Gastrocnemius medialis (tissue), 4 donors: ENCODE measurements at regions not wholly inside any gene's neighbourhood (a gene's known extent, or its start where the extent isn't known, plus 50 kb on each side); places are given as distances from the start of the nearest gene placed in this dataset.

Experiments
- ATAC-seq, 2 donors: fragments of 150-250 bp; one replicate each; pipeline ENCODE4 v1.9.1; 2016
- DNase-seq, 2 donors: peaks; one replicate each; pipeline ENCODE4 v3.0.0-alpha.2; 2019
- H3K27ac ChIP-seq, 4 donors: fragments of 200-600 bp; sonication (generic); 1 replicate in 1 of 4; 2 replicates in 3 of 4; pipeline ENCODE4 v1.5.1; 2016 to 2018; ENCODE audit warnings: mild to moderate bottlenecking in 2 of 4, moderate library complexity in 1 of 4
- H3K27me3 ChIP-seq, 3 donors: fragments of 200-600 bp; sonication (generic) in 2 of 3; 1 replicate in 1 of 3; 2 replicates in 2 of 3; pipeline versions ENCODE4 v1.5.1 to v1.6.0; 2016 to 2019; ENCODE audit warnings: mild to moderate bottlenecking in 1 of 3, moderate library complexity in 1 of 3
- H3K36me3 ChIP-seq, 2 donors: fragments of 200-600 bp; sonication (generic) in 1 of 2; one replicate each; pipeline ENCODE4 v1.5.1; 2017 to 2018
- H3K4me1 ChIP-seq, 2 donors: fragments of 200-600 bp; sonication (generic) in 1 of 2; one replicate each; pipeline ENCODE4 v1.5.1; 2016 to 2017; ENCODE audit warnings: mild to moderate bottlenecking in 2 of 2
- H3K4me3 ChIP-seq, 4 donors: fragments of 200-600 bp; sonication (generic) in 3 of 4; 1 replicate in 1 of 4; 2 replicates in 3 of 4; pipeline ENCODE4 v1.5.1; 2016 to 2019; ENCODE audit warnings: mild to moderate bottlenecking in 2 of 4
- H3K9me3 ChIP-seq, 3 donors: fragments of 200-600 bp; sonication (generic) in 2 of 3; 1 replicate in 1 of 3; 2 replicates in 2 of 3; pipeline ENCODE4 v1.5.1; 2016 to 2019
- CTCF ChIP-seq, 5 experiments: fragments of 450-650 bp in 3 of 5; fragments of 200-600 bp in 2 of 5; sonication (generic) in 2 of 5; IDR thresholded peaks in 4 of 5; conservative IDR thresholded peaks in 1 of 5; 1 replicate in 4 of 5; 2 replicates in 1 of 5; pipeline ENCODE4 v1.5.1; 2016 to 2019; ENCODE audit warnings: antibody characterized with exemption in 5 of 5, mild to moderate bottlenecking in 3 of 5, moderate library complexity in 3 of 5
- POLR2A ChIP-seq, 2 donors: fragments of 450-650 bp; IDR thresholded peaks; one replicate each; pipeline ENCODE4 v1.6.1; 2017; ENCODE audit warnings: antibody characterized with exemption in 2 of 2, mild to moderate bottlenecking in 2 of 2, moderate library complexity in 2 of 2
- in situ Hi-C, 4 donors: fragments of 200-750 bp; cut with MboI; loops; one replicate each; pipeline versions ENCODE4 v1.15.0 to v1.8.0; 2017; ENCODE audit warnings: low sequenced_read_pairs in 4 of 4
- intact Hi-C: fragments of 100-400 bp; cut with DNase I; formaldehyde crosslinking; loops from one replicate; pipeline ENCODE4 v1.15.1; 2023; ENCODE audit warnings: low total_unique reads

DNA sequence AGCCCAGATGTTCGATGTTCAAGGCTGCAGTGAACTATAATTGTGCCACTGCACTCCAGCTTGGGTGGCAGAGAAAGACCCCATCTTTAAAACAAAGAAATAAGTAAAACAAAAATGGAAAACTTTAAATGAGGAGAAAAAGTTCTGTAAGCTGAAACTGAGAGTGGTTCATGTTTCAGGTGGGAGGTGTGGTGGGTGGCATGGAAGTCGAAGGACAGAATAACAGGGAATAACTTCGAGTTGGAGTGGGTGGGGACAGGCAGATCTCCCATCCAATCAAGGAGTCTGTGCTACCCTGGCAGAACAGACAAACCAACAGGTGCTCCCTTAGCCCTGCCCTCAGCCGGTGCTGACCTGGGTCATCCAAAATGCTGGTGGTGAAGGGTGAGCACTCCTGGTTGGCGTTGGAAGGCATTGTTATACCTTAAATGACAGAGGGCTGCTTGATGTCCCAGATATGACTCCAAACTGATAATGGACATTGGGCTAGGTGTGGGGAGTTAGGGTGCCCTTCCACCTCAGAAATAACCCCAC, 328.4 kb downstream of the DYSF start:
- Histone ChIP-seq H3K27ac (no peak overlapping the region), H3K27me3 (no peaks in the 10 kb centered on the region), H3K9me3 (no peaks in the 10 kb centered on the region), H3K36me3 (no peaks in the 10 kb centered on the region), H3K4me1 (peaks cover 13 to 14% of the 10 kb centered on the region in 2 donors), H3K4me3 (no peak overlapping the region)
- TF ChIP-seq POLR2A (IDR thresholded peaks at IDR 0.05) (no peak), CTCF (IDR thresholded peaks at IDR 0.05 in 4 of 5, conservative IDR thresholded peaks at IDR 0.05 in 1 of 5) (no peak)
- intact Hi-C loops = no loop called here
- ATAC-seq (no peak), DNase-seq (no peak)
- in situ Hi-C loops = loop anchor here (10.0 to 25.0 kb wide), 2 partner anchors 169 to 237 kb away; no protein-coding TSS in a partner anchor

- ATAC-seq (no peak), DNase-seq (no peak)
- TF ChIP-seq POLR2A (IDR thresholded peaks at IDR 0.05) = no peak
- no peak for TF ChIP-seq CTCF (IDR thresholded peaks at IDR 0.05 in 4 of 5, conservative IDR thresholded peaks at IDR 0.05 in 1 of 5)
- in situ Hi-C loops = loop anchor here (10.0 to 25.0 kb wide), 2 partner anchors 168 to 235 kb away; no protein-coding TSS in a partner anchor
- H3K36me3 ChIP-seq = no peaks in the 10 kb centered on the region
- H3K4me1 ChIP-seq = peaks cover 5 to 8% of the 10 kb centered on the region in 2 donors
- no peaks in the 10 kb centered on the region for H3K9me3 ChIP-seq
- no peak overlapping the region for H3K4me3 ChIP-seq
- no peak overlapping the region for H3K27ac ChIP-seq
- intact Hi-C loops = no loop called here
- H3K27me3 ChIP-seq = no peaks in the 10 kb centered on the region
These were observed 326.8 kb downstream of the DYSF start for GRCh38 chr2:71780162-71780561.

DNA sequence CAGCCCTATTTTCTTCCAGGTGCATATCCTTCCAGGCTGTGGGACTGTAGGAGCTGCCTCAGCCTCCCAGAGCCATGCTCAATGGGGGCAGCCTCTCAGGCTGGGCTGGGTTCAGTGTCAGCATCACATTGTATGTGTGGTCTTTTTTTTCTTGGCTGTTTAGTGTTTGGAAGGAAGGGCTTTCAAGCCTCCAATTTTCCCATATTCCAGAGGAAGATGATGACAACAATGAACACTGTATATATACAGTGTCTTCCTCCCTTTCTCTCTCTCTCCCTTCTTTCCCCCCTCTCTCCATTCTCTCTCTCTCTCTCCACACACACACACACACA, 326.4 kb downstream of the DYSF start:
- in situ Hi-C loops = loop anchor here (10.0 to 25.0 kb wide), 2 partner anchors 167 to 235 kb away; no protein-coding TSS in a partner anchor
- intact Hi-C loops = no loop called here
- Histone ChIP-seq H3K4me1 (peaks cover 3 to 6% of the 10 kb centered on the region in 2 donors), H3K9me3 (no peaks in the 10 kb centered on the region), H3K27me3 (no peaks in the 10 kb centered on the region), H3K36me3 (no peaks in the 10 kb centered on the region), H3K4me3 (no peak overlapping the region), H3K27ac (no peak overlapping the region)
- no peak for DNase-seq
- ATAC-seq = no peak
- no peak for TF ChIP-seq CTCF (IDR thresholded peaks at IDR 0.05 in 4 of 5, conservative IDR thresholded peaks at IDR 0.05 in 1 of 5)
- TF ChIP-seq POLR2A (IDR thresholded peaks at IDR 0.05) = no peak

DNA sequence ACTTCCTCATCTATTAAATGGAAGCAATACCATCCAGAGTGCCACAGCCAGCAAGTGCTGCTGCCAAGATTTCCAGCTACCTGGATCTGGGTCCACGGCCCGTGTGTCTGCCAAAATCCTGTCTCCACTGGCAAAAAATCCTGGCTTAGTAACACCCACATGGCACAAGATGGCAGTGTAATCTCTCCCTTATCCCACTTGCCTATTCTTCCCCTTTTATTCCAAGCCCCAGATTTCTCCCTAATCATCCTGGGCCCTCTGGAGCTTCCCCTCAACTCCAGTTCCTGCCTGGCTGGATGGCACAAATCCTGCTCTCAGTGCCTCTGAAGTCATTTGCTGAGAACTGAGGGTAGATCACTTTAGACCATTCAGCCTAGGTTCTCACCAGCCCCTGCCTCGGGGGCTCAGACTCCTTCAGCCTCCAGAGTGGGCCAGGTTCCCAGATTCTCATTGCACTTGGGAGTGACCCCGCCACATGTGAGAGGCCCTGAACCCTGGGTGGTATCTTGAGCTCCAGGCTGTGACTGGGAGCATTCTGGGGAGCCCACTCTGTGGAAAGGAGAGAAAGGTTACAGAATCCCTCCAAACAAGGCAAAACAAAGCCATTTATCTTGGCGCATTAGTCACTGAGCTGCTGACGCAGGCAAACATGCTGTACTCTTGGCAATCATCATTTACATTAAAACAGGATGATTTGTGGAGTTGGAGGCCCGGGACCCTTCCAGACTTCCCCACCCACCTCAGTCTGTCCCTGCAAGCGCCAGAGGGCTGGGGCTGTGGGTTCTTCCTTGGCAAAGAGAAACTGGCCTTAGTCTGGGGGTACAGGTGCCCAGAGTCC, 325.8 kb downstream of the DYSF start:
- H3K9me3 ChIP-seq = no peaks in the 10 kb centered on the region
- H3K27ac ChIP-seq = no peak overlapping the region
- intact Hi-C loops (no loop called here), in situ Hi-C loops (loop anchor here in 3 of 4 donors (25.0 kb wide), 1 partner anchor 167 kb away; no protein-coding TSS in a partner anchor)
- peaks cover 0 to under 1% of the 10 kb centered on the region in 2 donors for H3K4me1 ChIP-seq
- no peak for TF ChIP-seq CTCF (IDR thresholded peaks at IDR 0.05 in 4 of 5, conservative IDR thresholded peaks at IDR 0.05 in 1 of 5)
- TF ChIP-seq POLR2A (IDR thresholded peaks at IDR 0.05) = no peak
- H3K36me3 ChIP-seq = no peaks in the 10 kb centered on the region
- ATAC-seq (no peak), DNase-seq (no peak)
- no peak overlapping the region for H3K4me3 ChIP-seq
- no peaks in the 10 kb centered on the region for H3K27me3 ChIP-seq
